ENCODE measurements at regions not wholly inside any gene's neighbourhood (a gene's known extent, or its start where the extent isn't known, plus 50 kb on each side); places are given as distances from the start of the nearest gene placed in this dataset.

GRCh38 chr1:227450489-227450888 lies 112.9 kb upstream of the ZNF678 start:
- Histone ChIP-seq H3K27me3 (no peaks in the 10 kb centered on the region), H3K4me3 (no peak overlapping the region), H3K4me1 (no peaks in the 10 kb centered on the region), H3K36me3 (no peaks in the 10 kb centered on the region), H2AFZ (replicated peaks) (no peak overlapping the region), H3K4me2 (no peak overlapping the region), H3K79me2 (ENCODE audit: low read depth) (no peaks in the 10 kb centered on the region), H3K9ac (no peak overlapping the region), H3K9me3 (ENCODE audit: low read depth) (no peaks in the 10 kb centered on the region), H4K20me1 (ENCODE audit: low read depth) (no peaks in the 10 kb centered on the region), H3K27ac (no peak overlapping the region), H3F3A (ENCODE audit: low read depth) (no peaks in the 10 kb centered on the region)
- TF ChIP-seq EZH2 (IDR thresholded peaks at IDR 0.05) (no peak), EZH2phosphoT487 (IDR thresholded peaks at IDR 0.05) (no peak), CTCF (IDR thresholded peaks at IDR 0.05) (no peak)
- Mint-ChIP-seq H3K4me1 (peaks cover 6% of the 10 kb centered on the region), H3K27ac (no peak overlapping the region), H3K9me3 (peaks cover 4% of the 10 kb centered on the region), H3K27me3 (ENCODE audit: insufficient read depth, low read depth) (peaks cover 13% of the 10 kb centered on the region), H3K36me3 (peaks cover 1% of the 10 kb centered on the region), H3K4me3 (no peak overlapping the region)
- no peak for DNase-seq (ENCODE audit: low spot score)

DNA sequence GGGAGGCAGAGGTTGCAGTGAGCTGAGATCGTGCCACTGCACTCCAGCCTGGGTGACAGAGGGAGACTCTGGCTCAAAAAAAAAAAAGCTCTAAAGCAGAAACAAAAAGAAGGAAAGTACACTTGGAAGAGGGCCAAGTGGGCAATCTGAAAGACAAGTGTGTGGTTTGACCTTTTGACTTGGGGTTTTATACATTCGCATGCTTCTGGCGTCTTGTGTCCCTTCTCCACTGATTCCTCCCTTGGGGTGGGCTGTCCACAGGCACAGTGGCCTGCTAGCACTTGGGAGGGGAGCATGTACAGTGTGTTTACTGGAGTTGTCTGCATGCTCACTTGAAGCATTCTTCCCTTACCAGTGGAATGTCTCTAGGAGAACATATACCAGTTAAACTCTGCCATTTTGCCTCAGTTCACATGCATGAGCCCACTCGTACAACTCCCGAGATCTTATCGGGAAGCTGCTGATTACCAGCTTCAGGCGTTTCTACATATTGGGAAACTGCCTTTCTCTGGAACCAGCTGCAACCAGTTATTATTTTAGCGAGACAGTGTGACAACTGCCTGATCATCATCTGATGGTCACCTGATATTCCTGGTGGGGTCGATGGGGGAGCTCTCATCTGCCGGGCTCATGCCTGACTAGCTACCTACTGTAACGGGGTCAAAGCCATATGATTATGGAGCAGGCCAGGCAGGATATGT lies 113.5 kb upstream of the ZNF678 start:
- Histone ChIP-seq H3K36me3 (no peaks in the 10 kb centered on the region), H3F3A (ENCODE audit: low read depth) (no peaks in the 10 kb centered on the region), H3K27ac (no peak overlapping the region), H3K9me3 (ENCODE audit: low read depth) (no peaks in the 10 kb centered on the region), H3K79me2 (ENCODE audit: low read depth) (no peaks in the 10 kb centered on the region), H4K20me1 (ENCODE audit: low read depth) (no peaks in the 10 kb centered on the region), H2AFZ (replicated peaks) (no peak overlapping the region), H3K4me2 (no peak overlapping the region), H3K9ac (no peak overlapping the region), H3K4me1 (no peaks in the 10 kb centered on the region), H3K4me3 (no peak overlapping the region), H3K27me3 (no peaks in the 10 kb centered on the region)
- Mint-ChIP-seq H3K36me3 (peaks cover 1% of the 10 kb centered on the region), H3K9me3 (peaks cover 4% of the 10 kb centered on the region), H3K27ac (no peak overlapping the region), H3K4me3 (peak overlapping the region; percentile 45), H3K4me1 (peaks cover 6% of the 10 kb centered on the region), H3K27me3 (ENCODE audit: insufficient read depth, low read depth) (peaks cover 12% of the 10 kb centered on the region)
- DNase-seq (ENCODE audit: low spot score), result no peak
- TF ChIP-seq EZH2phosphoT487 (IDR thresholded peaks at IDR 0.05), result no peak
- TF ChIP-seq EZH2 (IDR thresholded peaks at IDR 0.05), result no peak
- no peak for TF ChIP-seq CTCF (IDR thresholded peaks at IDR 0.05)

DNA sequence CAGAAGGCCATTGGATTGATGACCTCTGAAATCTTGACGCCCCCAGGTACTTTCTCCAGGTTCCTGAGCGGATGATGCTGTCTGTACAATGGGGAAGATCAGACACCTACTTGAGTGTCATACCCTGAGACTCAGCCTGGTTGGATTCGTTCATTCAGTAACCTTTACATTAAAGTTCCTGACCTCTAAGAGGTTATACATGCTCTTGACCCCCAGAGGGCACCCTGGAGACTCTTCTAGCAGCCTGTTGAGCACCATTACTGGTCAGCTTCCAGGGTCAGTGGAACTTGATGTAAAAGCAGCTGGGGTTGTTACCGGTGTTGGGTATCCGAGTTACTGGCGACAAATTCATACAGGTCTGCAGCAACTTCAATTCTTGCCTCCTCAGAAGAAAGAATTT lies 114.3 kb upstream of the ZNF678 start:
- Histone ChIP-seq H4K20me1 (ENCODE audit: low read depth) (no peaks in the 10 kb centered on the region), H3K4me3 (no peak overlapping the region), H3K79me2 (ENCODE audit: low read depth) (no peaks in the 10 kb centered on the region), H3F3A (ENCODE audit: low read depth) (no peaks in the 10 kb centered on the region), H3K4me1 (no peaks in the 10 kb centered on the region), H3K4me2 (no peak overlapping the region), H3K9ac (no peak overlapping the region), H3K27me3 (no peaks in the 10 kb centered on the region), H2AFZ (replicated peaks) (no peak overlapping the region), H3K36me3 (no peaks in the 10 kb centered on the region), H3K27ac (no peak overlapping the region), H3K9me3 (ENCODE audit: low read depth) (no peaks in the 10 kb centered on the region)
- peaks cover 4% of the 10 kb centered on the region for H3K9me3 Mint-ChIP-seq
- H3K27me3 Mint-ChIP-seq (ENCODE audit: insufficient read depth, low read depth), result peaks cover 6% of the 10 kb centered on the region
- no peak overlapping the region for H3K27ac Mint-ChIP-seq
- H3K4me1 Mint-ChIP-seq, result peaks cover 1% of the 10 kb centered on the region
- H3K36me3 Mint-ChIP-seq, result peaks cover 1% of the 10 kb centered on the region
- TF ChIP-seq CTCF (IDR thresholded peaks at IDR 0.05) (peak; percentile 59), EZH2 (IDR thresholded peaks at IDR 0.05) (no peak), EZH2phosphoT487 (IDR thresholded peaks at IDR 0.05) (no peak)
- H3K4me3 Mint-ChIP-seq, result no peak overlapping the region
- peak; percentile 68 for DNase-seq (ENCODE audit: low spot score)

Data from neural progenitor cell (in vitro differentiated cells).